Heart left ventricle (tissue), 13 donors: ENCODE measurements at regions not wholly inside any gene's neighbourhood (a gene's known extent, or its start where the extent isn't known, plus 50 kb on each side); places are given as distances from the start of the nearest gene placed in this dataset.

Experiments
- POLR2A ChIP-seq, 2 donors: fragments of 450-650 bp; IDR thresholded peaks; one replicate each; pipeline ENCODE4 v1.6.1; 2017; ENCODE audit warnings: antibody characterized with exemption in 2 of 2, mild to moderate bottlenecking in 2 of 2, moderate library complexity in 2 of 2
- TF ChIP-seq, protein P1 (sequence below), 12 donors: fragments of 200-600 bp; sonication (generic) in 4 of 12; IDR thresholded peaks; one replicate each; pipeline versions ENCODE4 v1.5.0 to v1.8.0; 2018 to 2022; ENCODE audit warnings: antibody characterized with exemption in 12 of 12, mild to moderate bottlenecking in 5 of 12
- donor health status: ischemic (EF 13 %, LVEDD 7.1; RV severe dilation, severe dysfunction).
- donor health status: DM: no; HTN: yes; CAD: no.
- donor health status: DM: no; HTN: no; CAD: no.
- donor health status: ischemic (EF 25% LVEDD 6.9; RV normal size, moderate dysfunction).
- donor health status: ischemic (EF 25% LVEDD 5.7; RV mildly dilated, moderate dysfunction).
- donor health status: ischemic (EF 35%, LVEDD 5.7; RV mildly dilated, moderate dysfunction).
- donor health status: nonischemic (EF 11% LVEDD 7.7; RV severe dilation, severe dysfunction).
- donor health status: DM: yes; HTN: yes; CAD: no.
- donor health status: PGD.
- donor health status: ischemic (EF 29% LVEDD 5.4; RV normal size, mild dysfunction).
- donor health status: nonischemic (EF 23%, LVEDD 6.1; RV moderate dilation, normal function).

DNA sequence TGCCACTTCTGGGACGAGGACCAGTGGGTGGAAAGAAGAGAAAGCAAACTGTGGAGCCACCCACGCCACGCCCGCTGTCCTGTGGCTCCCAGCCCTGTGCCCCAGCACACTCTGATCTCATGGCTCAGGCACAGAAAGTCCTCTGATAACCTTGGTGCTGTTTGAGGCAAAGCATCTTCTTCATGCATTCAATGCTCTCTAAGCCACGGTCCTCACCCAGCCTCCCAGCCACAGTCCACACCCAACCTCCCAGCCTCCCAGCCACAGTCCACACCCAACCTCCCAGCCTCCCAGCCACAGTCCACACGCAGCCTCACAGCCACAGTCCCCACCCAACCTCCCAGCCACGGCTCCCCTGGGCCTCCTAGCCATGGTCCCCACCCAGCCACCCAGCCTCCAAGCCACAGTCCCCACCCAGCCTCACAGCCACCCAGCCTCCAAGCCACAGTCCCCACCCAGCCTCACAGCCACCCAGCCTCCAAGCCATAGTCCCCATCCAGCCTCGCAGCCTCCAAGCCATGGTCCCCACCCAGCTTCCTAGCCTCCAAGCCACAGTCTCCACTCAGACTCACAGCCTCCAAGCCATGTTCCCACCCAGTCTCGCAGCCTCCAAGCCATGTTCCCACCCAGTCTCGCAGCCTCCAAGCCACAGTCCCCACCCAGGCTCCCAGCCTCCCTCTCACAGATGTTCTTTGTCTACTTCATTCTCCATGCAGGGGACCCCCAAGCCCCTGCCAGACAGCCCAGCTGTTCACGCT lies 74.9 kb downstream of the SOX1 start:
- TF ChIP-seq, protein P1, sequence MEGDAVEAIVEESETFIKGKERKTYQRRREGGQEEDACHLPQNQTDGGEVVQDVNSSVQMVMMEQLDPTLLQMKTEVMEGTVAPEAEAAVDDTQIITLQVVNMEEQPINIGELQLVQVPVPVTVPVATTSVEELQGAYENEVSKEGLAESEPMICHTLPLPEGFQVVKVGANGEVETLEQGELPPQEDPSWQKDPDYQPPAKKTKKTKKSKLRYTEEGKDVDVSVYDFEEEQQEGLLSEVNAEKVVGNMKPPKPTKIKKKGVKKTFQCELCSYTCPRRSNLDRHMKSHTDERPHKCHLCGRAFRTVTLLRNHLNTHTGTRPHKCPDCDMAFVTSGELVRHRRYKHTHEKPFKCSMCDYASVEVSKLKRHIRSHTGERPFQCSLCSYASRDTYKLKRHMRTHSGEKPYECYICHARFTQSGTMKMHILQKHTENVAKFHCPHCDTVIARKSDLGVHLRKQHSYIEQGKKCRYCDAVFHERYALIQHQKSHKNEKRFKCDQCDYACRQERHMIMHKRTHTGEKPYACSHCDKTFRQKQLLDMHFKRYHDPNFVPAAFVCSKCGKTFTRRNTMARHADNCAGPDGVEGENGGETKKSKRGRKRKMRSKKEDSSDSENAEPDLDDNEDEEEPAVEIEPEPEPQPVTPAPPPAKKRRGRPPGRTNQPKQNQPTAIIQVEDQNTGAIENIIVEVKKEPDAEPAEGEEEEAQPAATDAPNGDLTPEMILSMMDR (IDR thresholded peaks at IDR 0.05), result no peak
- no peak for TF ChIP-seq POLR2A (IDR thresholded peaks at IDR 0.05)
